GDM1 (cell line): ENCODE measurements at regions not wholly inside any gene's neighbourhood (a gene's known extent, or its start where the extent isn't known, plus 50 kb on each side); places are given as distances from the start of the nearest gene placed in this dataset.
"Not testable (repeated sequence)": the region's sequence is repeated elsewhere in the genome, so short reads cannot be mapped to it uniquely, and the experiment has no call there.

Source experiments
- DNase-seq: peaks from one replicate; lab custom pipeline; 2025; lab: John Stamatoyannopoulos, UW

DNA sequence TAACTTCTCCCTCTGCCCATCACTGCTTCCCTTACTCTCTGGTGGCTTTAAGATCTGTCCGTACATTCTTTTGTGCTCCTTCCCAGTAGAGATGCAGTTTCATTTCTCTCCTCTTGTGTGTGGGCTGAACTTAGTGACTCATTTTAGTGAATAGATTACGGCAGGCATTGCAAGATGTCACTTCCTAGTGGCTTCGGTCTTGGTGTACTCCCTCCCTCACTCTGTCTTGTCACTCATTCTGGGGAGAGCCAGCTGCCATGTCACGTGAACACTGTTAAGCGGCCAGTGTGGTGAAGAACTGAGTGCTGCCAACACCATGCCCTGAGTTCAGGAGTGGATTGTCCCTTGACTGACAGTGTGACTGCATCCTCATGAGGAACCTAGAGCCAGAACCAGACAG, 115.9 kb downstream of the OTOR start:
- DNase-seq = no peak

GRCh38 chr20:16864963-16865362, 116.8 kb downstream of the OTOR start:
- DNase-seq = no peak

GRCh38 chr20:16865406-16865805, 117.2 kb downstream of the OTOR start:
- no peak for DNase-seq

- DNase-seq = not testable (repeated sequence)
Measured at GRCh38 chr20:16873124-16873523, 125.0 kb downstream of the OTOR start.

- DNase-seq = no peak
Measured at GRCh38 chr20:16877053-16877554, 128.9 kb downstream of the OTOR start.

DNA sequence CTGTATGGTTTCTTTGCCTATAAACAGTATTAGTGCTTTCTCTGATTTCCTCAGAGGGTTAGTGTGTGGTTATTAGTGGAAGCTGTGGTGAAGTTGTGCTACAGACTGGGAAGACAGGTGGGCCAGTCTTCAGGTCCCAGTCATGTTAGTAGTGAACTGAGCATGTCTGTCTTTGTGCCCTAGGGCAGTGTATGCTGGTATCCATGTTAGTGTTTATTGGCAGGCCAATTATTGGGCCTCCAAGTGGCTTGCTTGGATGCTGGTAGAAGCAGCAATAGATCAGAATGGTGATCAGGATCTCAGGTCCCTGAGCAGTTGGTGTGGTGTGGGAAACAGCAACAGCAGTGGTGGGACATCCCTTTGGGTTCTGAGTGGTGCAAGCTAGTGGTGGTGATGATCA, 137.6 kb downstream of the OTOR start:
- no peak for DNase-seq

GRCh38 chr20:16898433-16898832, 150.3 kb downstream of the OTOR start:
- DNase-seq = no peak

DNA sequence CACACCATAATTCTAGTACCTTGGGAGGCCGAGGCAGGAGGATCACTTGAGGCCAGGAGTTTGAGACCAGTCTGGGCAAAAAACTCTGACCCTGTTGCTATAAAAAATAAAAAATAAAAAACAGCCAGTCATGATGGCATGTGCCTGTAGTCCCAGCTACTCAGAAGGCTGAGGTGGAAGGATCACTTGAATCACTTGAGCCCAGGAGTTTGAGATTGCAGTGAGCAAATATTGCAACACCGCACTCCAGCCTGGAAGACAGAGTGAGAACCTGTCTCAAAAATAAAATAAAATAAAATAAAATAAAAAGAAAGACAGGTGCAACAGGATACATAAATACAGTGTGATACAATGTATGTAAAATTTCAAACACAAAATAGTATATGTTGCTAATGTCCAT, 154.5 kb downstream of the OTOR start:
- DNase-seq = no peak

DNA sequence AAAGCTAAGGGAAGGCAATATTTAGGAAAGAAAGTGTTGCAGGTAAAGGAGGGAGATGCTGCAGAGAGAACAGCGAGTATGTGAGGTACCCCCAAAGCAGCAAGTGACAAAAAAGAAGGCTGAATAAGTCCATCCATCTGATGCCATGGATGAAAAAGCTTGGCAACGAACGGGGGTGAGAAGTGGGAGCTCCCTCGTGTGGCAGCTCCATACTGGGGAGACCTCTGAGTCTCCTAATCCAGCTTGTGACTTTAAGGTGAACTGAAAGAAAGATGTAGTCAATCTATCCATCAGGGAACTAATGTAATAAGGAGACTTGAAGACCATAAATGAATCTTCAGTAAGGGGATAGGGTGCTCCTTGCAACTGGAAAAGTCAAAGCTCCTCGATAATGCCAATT, 156.6 kb downstream of the OTOR start:
- no peak for DNase-seq

- no peak for DNase-seq
Measured at GRCh38 chr20:16914277-16914676, 166.1 kb downstream of the OTOR start.

DNA sequence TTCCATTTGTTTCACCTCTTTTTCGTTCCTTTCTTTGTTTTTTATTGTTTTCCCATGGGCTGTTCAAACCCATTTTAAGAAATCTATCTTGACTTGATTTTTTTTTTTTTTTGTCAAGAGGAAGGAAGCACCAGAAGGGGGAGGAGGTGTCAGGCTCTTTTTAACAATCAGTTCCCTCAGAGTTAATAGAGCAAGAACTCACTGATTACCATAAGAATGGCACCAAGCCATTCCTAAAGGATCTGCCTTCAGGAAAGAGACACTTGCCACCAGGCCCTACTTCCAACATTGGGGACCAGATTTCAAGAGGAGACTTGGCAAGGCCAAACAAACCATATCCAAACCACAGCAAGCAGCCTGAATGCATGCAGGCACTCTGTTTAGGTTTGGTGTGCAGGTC, 168.0 kb downstream of the OTOR start:
- DNase-seq = no peak

GRCh38 chr20:16917636-16918035, 169.5 kb downstream of the OTOR start:
- no peak for DNase-seq

DNA sequence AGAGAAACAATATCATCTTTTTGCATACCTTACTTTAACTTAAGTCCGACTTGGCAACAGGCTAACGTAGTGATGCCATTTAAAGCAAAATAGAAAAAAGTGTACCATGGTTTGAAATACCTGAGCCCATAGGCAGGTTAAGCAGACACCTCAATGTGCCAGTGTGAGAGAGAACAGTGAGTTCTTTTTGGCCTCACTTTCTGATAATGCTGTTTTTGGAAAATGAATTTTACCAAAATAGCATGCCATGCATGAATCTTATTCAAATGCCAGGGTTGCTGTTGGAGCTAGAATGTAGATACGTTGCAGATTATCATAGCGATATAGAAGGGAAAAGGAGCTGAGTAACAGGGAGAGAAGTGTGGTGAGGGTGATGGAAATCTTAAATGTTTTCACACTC, 170.2 kb downstream of the OTOR start:
- DNase-seq = no peak

DNA sequence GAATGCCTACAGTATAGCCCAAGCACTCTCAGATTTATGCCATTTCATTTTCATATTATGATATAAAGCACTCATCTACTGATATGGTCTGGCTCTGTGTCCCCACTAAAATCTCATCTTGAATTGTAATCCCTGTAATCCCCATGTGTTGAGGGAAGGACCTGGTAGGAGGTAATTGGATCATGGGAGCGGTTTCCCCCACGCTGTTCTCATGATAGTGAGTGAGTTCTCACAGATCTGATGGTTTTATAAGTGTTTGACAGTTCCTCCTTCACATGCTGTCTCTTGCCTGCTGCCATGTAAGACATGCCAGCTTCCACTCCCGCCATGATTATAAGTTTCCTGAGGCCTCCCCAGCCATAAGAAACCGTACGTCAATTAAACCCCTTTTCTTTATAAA, 171.7 kb downstream of the OTOR start:
- no peak for DNase-seq

DNA sequence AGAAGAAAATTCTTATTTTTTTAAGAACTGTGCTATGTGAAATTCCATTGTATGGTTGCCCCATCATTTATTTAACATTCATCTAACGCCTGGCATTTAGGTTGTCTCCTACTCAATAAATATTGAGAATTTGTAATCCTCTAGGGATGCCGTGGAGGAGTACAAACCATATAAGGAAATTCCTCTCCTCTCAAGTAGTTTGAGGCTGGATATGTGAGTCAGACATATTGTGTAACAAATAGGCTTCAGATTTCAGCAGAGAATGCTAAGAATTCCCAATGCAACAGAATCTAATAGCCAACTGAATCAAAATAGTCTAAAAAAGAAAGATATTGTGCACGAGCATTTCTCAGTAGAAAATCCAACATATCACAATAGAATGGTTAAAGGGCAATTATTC, 174.7 kb downstream of the OTOR start:
- no peak for DNase-seq

GRCh38 chr20:16926626-16927430, 178.7 kb downstream of the OTOR start:
- no peak for DNase-seq

- no peak for DNase-seq
Measured at GRCh38 chr20:16929756-16930155, 181.6 kb downstream of the OTOR start.

GRCh38 chr20:16930656-16931055, 182.5 kb downstream of the OTOR start:
- no peak for DNase-seq

GRCh38 chr20:16939051-16939450, 190.9 kb downstream of the OTOR start:
- no peak for DNase-seq

GRCh38 chr20:16940701-16941100, 192.5 kb downstream of the OTOR start:
- no peak for DNase-seq

DNA sequence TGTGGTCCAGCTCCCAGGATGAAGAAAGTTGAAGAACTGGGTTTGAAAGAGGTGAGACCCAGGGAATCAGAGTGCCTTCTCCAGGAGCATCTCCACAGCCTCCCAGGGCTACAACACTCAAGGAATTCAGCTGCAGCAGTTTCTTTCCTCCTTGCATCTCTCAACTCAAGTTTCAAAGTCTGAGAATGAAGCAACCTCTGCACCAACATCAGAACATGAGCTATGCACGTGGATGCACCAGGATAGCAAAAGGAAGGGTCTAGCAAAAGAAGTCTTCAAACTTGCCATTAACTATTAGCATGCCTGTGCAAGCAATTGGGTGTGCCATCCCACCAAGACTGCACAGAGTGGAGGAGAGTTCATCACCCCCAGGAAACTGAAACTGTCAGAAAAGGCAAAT, 193.9 kb downstream of the OTOR start:
- no peak for DNase-seq

GRCh38 chr20:16942756-16943155, 194.6 kb downstream of the OTOR start:
- no peak for DNase-seq

DNA sequence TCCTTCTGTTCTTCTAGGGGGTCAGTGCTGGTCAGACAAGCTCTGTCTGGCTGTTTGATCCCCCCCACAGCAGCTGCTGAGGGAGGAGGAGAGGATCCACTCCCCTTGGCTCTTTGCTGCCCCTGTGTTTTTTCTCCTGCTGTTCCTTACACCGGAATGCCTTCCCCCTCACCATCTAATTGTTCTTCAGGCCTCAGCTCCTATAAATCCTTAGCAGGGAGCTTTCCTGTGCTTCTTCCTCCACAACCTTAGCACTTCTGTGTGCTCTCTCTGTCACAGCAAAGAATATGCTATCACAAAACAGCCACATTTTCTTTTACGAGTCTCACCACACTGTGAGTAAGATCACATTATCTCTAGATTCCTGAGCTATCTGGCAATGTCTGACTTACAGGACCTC, 196.6 kb downstream of the OTOR start:
- DNase-seq = no peak

DNA sequence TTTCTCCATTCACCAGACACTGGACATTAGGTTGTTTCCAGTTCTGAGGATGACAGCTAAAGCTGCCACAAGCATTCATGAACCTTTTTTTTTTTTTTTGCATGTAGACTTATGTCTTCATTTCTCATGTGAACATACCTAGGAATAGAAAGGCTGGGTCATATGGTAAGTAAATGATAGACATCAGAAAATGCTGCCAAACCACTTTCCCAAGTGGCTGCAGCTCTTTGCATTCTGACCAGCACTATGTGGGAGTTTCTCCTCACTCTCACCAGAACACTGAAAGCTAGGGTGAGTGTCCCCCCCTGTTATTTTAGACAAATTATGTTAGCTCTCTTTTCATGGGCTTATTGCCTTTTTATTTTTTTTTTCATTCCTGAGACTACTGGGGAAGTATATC, 197.5 kb downstream of the OTOR start:
- DNase-seq = no peak
